DOHH2 (cell line): ENCODE measurements at regions not wholly inside any gene's neighbourhood (a gene's known extent, or its start where the extent isn't known, plus 50 kb on each side); places are given as distances from the start of the nearest gene placed in this dataset.

Source experiments
- H3F3A ChIP-seq: fragments of 200-600 bp; sonication (generic), shearing (Covaris generic); 2 replicates; pipeline ENCODE4 v1.6.0; 2016; ENCODE audit warnings: antibody characterized with exemption, mild to moderate bottlenecking; ENCODE audit not compliant: control insufficient read depth, insufficient read depth
- H3K27ac ChIP-seq: fragments of 200-600 bp; sonication (generic); 2 replicates; pipeline ENCODE4 v1.5.1; 2014; ENCODE audit warnings: low read depth, mild to moderate bottlenecking, low read length, moderate library complexity
- H3K27me3 ChIP-seq: fragments of 200-600 bp; sonication (generic); 2 replicates; pipeline ENCODE4 v1.6.1; 2014; ENCODE audit warnings: mild to moderate bottlenecking, low read length, mixed read lengths; ENCODE audit not compliant: control insufficient read depth
- H3K36me3 ChIP-seq: fragments of 200-600 bp; sonication (generic); 2 replicates; pipeline ENCODE4 v1.6.1; 2014; ENCODE audit warnings: mild to moderate bottlenecking, low read length, moderate library complexity, mixed read lengths; ENCODE audit not compliant: control insufficient read depth
- H3K4me1 ChIP-seq: fragments of 200-600 bp; sonication (generic); 2 replicates; pipeline ENCODE4 v1.6.1; 2014; ENCODE audit warnings: mild to moderate bottlenecking, low read length, mixed read lengths; ENCODE audit not compliant: control insufficient read depth
- H3K4me2 ChIP-seq: fragments of 200-600 bp; sonication (generic); 2 replicates; pipeline ENCODE4 v1.6.0; 2014; ENCODE audit warnings: mild to moderate bottlenecking, low read length, moderate library complexity
- H3K4me3 ChIP-seq: fragments of 200-600 bp; sonication (generic); 2 replicates; pipeline ENCODE4 v1.5.1; 2014; ENCODE audit warnings: mild to moderate bottlenecking, low read length, mixed read lengths
- H3K79me2 ChIP-seq: fragments of 200-600 bp; sonication (generic); 2 replicates; pipeline ENCODE4 v1.6.1; 2014; ENCODE audit warnings: mild to moderate bottlenecking, low read length, mixed read lengths; ENCODE audit not compliant: control insufficient read depth
- H3K9me2 ChIP-seq: fragments of 200-600 bp; sonication (generic); replicated peaks from 2 replicates; pipeline ENCODE4 v1.6.1; 2014; ENCODE audit warnings: mild to moderate bottlenecking, low read length, mixed read lengths; ENCODE audit not compliant: control insufficient read depth
- H3K9me3 ChIP-seq: fragments of 200-600 bp; sonication (generic); 2 replicates; pipeline ENCODE4 v1.6.1; 2014; ENCODE audit warnings: antibody characterized with exemption, low read length, mixed read lengths; ENCODE audit not compliant: control insufficient read depth, insufficient read depth
- H4K20me1 ChIP-seq: fragments of 200-600 bp; sonication (generic); 2 replicates; pipeline ENCODE4 v1.6.0; 2014; ENCODE audit warnings: low read depth, mild to moderate bottlenecking, antibody characterized with exemption, low read length, moderate library complexity; ENCODE audit not compliant: control insufficient read depth, insufficient read depth
- EZH2phosphoT487 ChIP-seq: fragments of 200-600 bp; sonication (generic); IDR thresholded peaks from 2 replicates; pipeline ENCODE4 v1.6.1; 2017; ENCODE audit warnings: borderline replicate concordance, mild to moderate bottlenecking, antibody characterized with exemption, low read length, moderate library complexity, mixed read lengths
- TF ChIP-seq, protein P1 (sequence below): fragments of 200-600 bp; sonication (generic); IDR thresholded peaks from one replicate; pipeline ENCODE4 v1.5.1; 2014; ENCODE audit warnings: antibody characterized with exemption, mild to moderate bottlenecking, low read depth, low read length; ENCODE audit not compliant: poor library complexity, severe bottlenecking

DNA sequence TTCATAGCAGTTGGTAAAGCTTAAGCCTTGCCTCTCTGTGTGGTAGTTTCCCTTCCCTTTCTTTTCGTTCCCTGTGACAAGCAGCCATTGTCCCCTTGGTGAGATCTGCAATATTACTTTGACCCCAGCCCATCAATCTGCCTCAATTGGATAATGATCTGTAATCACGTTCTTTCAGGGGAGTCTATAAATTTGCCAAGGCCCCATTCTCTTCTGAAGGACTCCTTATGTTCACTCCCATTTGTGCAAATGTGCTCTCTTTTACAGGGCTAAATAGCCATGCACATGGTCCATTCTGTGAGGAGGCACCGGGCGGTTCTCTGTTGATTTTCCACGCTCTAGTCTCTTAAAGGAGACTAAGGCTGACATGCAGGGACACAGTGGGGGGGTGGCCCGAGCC lies 660.4 kb upstream of the SLC35B3 start:
- no peak overlapping the region for H3K4me3 ChIP-seq
- no peaks in the 10 kb centered on the region for H3K79me2 ChIP-seq
- H3K27ac ChIP-seq, result no peak overlapping the region
- no peaks in the 10 kb centered on the region for H3F3A ChIP-seq
- H3K4me1 ChIP-seq, result no peaks in the 10 kb centered on the region
- H4K20me1 ChIP-seq, result no peaks in the 10 kb centered on the region
- no peak for TF ChIP-seq EZH2phosphoT487
- no peaks in the 10 kb centered on the region for H3K36me3 ChIP-seq
- no peaks in the 10 kb centered on the region for H3K27me3 ChIP-seq
- H3K4me2 ChIP-seq, result no peak overlapping the region
- H3K9me2 ChIP-seq, result no peaks in the 10 kb centered on the region
- no peaks in the 10 kb centered on the region for H3K9me3 ChIP-seq

DNA sequence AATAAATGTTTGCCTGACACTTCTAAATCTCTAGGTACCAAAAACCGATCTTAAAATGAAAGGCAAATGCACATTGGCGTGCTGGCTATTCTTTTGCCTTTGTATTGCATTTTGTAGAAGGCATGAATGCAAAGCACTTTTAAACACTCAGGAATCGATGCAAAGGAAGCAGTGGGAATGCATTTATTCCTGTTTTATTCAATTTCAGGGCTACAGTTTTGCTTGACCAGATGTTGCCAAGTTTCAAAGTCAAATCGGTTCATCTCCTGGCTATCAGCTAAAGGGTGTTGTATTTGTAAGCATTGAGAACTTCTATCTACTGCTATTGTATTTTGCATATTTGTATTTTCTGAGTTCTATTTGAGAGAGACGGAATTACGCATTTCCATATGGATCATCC lies 659.8 kb upstream of the SLC35B3 start:
- no peak overlapping the region for H3K27ac ChIP-seq
- H3K79me2 ChIP-seq, result no peaks in the 10 kb centered on the region
- TF ChIP-seq, protein P1, sequence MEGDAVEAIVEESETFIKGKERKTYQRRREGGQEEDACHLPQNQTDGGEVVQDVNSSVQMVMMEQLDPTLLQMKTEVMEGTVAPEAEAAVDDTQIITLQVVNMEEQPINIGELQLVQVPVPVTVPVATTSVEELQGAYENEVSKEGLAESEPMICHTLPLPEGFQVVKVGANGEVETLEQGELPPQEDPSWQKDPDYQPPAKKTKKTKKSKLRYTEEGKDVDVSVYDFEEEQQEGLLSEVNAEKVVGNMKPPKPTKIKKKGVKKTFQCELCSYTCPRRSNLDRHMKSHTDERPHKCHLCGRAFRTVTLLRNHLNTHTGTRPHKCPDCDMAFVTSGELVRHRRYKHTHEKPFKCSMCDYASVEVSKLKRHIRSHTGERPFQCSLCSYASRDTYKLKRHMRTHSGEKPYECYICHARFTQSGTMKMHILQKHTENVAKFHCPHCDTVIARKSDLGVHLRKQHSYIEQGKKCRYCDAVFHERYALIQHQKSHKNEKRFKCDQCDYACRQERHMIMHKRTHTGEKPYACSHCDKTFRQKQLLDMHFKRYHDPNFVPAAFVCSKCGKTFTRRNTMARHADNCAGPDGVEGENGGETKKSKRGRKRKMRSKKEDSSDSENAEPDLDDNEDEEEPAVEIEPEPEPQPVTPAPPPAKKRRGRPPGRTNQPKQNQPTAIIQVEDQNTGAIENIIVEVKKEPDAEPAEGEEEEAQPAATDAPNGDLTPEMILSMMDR, result no peak
- no peak for TF ChIP-seq EZH2phosphoT487
- H3F3A ChIP-seq, result no peaks in the 10 kb centered on the region
- H3K27me3 ChIP-seq, result no peaks in the 10 kb centered on the region
- H3K4me1 ChIP-seq, result no peaks in the 10 kb centered on the region
- no peaks in the 10 kb centered on the region for H4K20me1 ChIP-seq
- H3K4me3 ChIP-seq, result no peak overlapping the region
- H3K36me3 ChIP-seq, result no peaks in the 10 kb centered on the region
- no peaks in the 10 kb centered on the region for H3K9me2 ChIP-seq
- no peaks in the 10 kb centered on the region for H3K9me3 ChIP-seq
- no peak overlapping the region for H3K4me2 ChIP-seq

DNA sequence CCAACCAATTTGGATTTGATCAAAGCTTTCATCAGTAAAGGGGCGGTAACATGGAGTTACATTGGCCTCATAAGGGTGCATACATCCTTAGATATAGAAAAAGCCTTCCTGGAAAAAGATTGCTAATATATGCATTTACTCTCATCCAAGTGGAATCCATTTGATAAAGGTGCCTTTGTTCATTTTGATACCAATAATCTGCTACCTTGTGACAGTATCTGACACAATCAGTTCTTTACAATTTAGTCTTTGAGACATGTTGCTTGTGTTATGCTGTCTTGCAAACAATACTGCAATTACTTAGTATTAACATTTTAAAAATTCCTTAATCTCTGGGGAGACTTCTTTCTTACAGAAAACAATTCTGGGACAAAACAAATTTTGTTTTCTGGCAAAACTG lies 654.4 kb upstream of the SLC35B3 start:
- Histone ChIP-seq H3F3A (no peaks in the 10 kb centered on the region), H3K9me3 (no peaks in the 10 kb centered on the region), H3K4me3 (no peak overlapping the region), H3K4me2 (no peak overlapping the region), H3K79me2 (no peaks in the 10 kb centered on the region), H3K27ac (no peak overlapping the region), H4K20me1 (no peaks in the 10 kb centered on the region), H3K36me3 (no peaks in the 10 kb centered on the region), H3K4me1 (no peaks in the 10 kb centered on the region), H3K27me3 (no peaks in the 10 kb centered on the region), H3K9me2 (no peaks in the 10 kb centered on the region)
- TF ChIP-seq, protein P1, result no peak
- TF ChIP-seq EZH2phosphoT487, result no peak

DNA sequence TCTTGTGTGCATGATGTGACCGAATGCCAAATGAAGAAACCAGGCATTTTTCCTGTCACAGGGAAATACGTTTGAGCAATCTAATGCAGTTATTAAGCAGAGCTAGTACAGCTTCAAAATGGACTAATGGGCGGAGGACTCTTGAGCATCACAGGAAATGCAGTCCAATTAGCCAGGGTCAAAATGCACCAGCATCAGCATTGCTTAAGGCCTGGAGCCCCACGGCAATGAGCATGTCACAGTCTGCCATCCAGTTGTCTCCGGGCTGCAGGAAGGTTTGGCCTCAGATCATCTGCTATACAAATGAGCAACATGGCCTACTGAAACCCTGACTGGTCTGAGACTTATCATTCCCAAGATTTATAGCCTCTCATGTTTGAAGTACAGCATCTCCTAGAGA lies 652.1 kb upstream of the SLC35B3 start:
- Histone ChIP-seq H3K4me3 (no peak overlapping the region), H3K4me2 (no peak overlapping the region), H3K27me3 (no peaks in the 10 kb centered on the region), H3K9me2 (no peaks in the 10 kb centered on the region), H3K79me2 (no peaks in the 10 kb centered on the region), H3F3A (no peaks in the 10 kb centered on the region), H3K27ac (no peak overlapping the region), H4K20me1 (no peaks in the 10 kb centered on the region), H3K36me3 (no peaks in the 10 kb centered on the region), H3K4me1 (no peaks in the 10 kb centered on the region), H3K9me3 (no peaks in the 10 kb centered on the region)
- TF ChIP-seq EZH2phosphoT487, result no peak
- TF ChIP-seq, protein P1, result no peak
